ENCODE measurements at regions not wholly inside any gene's neighbourhood (a gene's known extent, or its start where the extent isn't known, plus 50 kb on each side); places are given as distances from the start of the nearest gene placed in this dataset.

DNA sequence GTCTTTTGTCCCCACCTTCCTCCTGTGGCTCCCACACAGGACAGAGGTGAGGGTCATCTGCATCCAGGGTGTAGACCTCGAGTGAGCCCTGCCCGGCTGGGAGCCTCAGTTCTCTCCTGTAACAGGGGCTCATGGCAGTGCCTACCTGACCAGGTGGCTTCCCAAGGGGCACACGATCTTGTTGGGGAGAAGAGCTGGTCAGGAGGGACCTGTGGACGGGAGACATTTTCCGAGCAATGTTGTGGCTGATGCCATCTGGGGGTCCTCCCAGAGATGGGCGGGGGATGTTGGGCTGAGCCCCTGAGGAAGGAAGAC is 51.9 kb downstream of the CEBPB start:
- H3K4me3 ChIP-seq (ENCODE audit: low read depth, low read length): no peak overlapping the region
- DNase-seq (ENCODE audit: low read depth, low spot score): no peak
- CTCF ChIA-PET: no interaction called here
- TF ChIP-seq, protein P1, sequence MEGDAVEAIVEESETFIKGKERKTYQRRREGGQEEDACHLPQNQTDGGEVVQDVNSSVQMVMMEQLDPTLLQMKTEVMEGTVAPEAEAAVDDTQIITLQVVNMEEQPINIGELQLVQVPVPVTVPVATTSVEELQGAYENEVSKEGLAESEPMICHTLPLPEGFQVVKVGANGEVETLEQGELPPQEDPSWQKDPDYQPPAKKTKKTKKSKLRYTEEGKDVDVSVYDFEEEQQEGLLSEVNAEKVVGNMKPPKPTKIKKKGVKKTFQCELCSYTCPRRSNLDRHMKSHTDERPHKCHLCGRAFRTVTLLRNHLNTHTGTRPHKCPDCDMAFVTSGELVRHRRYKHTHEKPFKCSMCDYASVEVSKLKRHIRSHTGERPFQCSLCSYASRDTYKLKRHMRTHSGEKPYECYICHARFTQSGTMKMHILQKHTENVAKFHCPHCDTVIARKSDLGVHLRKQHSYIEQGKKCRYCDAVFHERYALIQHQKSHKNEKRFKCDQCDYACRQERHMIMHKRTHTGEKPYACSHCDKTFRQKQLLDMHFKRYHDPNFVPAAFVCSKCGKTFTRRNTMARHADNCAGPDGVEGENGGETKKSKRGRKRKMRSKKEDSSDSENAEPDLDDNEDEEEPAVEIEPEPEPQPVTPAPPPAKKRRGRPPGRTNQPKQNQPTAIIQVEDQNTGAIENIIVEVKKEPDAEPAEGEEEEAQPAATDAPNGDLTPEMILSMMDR (IDR thresholded peaks at IDR 0.05; ENCODE audit: insufficient read depth, low read length, missing control alignments): no peak
- POLR2A ChIA-PET: no interaction called here

DNA sequence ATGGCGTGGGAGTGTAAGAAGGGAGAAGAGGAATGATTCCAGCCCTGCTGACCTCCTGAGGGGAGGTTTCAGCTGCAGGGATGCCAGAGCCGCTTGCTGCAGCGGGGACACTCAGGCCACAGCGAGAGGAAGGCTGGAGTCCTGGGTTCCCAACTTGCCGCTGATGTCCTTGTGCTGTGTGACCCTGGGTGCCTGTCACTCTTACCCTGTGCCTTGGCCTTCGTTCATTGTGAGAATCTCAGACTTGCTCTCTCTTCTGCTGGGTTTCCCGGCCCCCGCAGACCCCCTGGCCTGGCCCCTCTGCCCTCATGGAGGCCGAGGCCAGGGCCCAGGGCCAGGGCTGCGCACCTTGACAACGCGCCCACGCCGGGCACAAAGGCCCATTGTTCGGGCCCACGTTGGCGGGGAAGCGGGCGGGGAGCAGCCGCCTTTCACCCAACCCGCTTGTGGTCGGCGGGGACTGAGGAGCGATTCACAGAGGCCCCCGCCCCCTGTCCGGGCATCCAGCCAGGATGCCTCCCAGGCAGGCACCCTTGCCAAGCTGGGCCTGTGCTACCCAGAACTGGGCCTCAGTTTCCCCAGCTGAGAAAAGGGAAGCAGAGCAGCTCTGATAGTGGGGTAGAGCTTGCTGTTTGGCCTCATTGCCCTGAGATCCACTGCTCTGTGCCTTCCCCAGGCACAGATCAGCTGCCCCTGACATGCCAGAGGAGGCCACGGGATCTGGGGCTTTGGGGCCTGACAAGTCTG is 52.4 kb downstream of the CEBPB start:
- TF ChIP-seq, protein P1 (IDR thresholded peaks at IDR 0.05; ENCODE audit: insufficient read depth, low read length, missing control alignments): no peak
- H3K4me3 ChIP-seq (ENCODE audit: low read depth, low read length): no peak overlapping the region
- CTCF ChIA-PET: no interaction called here
- POLR2A ChIA-PET: no interaction called here
- DNase-seq (ENCODE audit: low read depth, low spot score): no peak

DNA sequence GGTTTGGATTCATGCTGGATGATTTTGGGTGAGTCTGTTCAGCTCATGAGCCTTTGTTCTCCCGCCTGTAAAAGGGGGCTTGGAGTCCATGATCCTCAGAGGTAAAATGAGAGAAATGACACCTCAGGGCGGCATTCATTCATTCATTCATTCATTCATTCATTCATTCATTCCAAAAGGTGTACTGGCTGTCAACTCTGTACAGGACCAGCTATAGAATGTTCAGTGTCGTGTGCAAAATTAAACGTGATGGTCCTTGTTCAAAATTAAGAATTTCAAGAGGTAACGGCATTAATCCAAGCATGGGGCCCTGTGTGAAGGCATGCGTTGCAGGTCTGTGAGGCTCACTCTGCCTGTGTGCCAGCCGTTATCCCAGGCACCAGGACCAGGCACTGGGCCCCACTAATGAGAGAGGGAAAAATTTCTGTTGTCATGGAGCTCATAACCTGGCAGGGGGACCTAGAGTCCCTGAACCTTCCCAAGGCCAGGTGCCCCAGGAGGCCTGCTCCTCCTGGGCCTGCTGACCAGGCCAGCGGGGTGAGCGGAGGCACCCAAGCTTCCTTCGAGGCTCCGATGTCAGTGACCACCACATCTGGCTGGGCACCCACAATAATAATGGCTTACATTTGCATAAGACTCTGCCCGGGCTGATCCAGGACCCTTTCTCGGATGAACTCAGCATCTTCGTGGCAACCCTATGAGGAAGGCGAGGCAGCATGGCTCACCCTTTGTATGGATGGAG is 53.2 kb downstream of the CEBPB start:
- no peak overlapping the region for H3K4me3 ChIP-seq (ENCODE audit: low read depth, low read length)
- CTCF ChIA-PET: no interaction called here
- POLR2A ChIA-PET: no interaction called here

DNA sequence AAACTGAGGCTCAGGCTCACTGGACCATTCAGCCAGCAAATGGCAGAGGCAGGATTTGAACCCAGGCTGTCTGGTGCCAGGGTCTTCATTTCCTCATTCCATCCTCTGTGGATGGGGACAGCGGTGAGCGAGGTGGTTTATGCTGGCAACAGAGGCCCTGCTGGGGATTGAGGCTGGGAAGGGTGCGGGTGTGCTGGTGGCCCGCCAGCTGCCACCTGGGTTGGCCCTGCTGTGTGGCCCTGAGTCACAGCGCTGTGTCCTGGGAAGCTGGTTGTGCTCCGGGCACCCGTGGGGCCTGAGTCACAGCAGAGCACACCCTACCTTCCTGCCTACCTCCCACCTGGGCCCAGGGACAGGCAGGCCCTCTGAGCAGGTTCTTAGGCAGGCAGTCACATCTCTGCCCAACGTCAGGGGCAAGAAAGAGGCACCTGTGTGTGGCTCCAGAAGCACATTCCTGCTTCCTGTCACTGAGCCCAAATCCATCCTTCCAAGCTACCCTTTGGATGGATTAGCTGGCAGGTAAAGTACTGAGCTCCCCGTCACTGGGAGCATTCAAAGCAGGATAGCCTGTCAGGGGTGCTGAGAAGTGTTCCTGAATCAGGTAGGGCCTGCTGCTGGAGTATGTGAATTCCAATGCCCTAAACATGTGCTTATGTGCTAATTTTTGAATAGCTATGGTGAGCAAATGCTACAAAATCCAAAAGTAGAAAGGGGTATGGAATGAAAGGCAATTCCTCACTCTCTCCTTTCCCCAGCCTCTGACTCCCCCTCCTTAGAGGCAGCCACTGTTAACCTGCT is 53.9 kb downstream of the CEBPB start:
- CTCF ChIA-PET: no interaction called here
- no peak overlapping the region for H3K4me3 ChIP-seq (ENCODE audit: low read depth, low read length)
- no peak for DNase-seq (ENCODE audit: low read depth, low spot score)
- TF ChIP-seq, protein P1 (IDR thresholded peaks at IDR 0.05; ENCODE audit: insufficient read depth, low read length, missing control alignments): no peak
- POLR2A ChIA-PET: no interaction called here

More for the DNA sequence above, 53.2 kb downstream of the CEBPB start:
- no peak for DNase-seq (ENCODE audit: low read depth, low spot score)
- TF ChIP-seq, protein P1 (IDR thresholded peaks at IDR 0.05; ENCODE audit: insufficient read depth, low read length, missing control alignments): no peak

DNA sequence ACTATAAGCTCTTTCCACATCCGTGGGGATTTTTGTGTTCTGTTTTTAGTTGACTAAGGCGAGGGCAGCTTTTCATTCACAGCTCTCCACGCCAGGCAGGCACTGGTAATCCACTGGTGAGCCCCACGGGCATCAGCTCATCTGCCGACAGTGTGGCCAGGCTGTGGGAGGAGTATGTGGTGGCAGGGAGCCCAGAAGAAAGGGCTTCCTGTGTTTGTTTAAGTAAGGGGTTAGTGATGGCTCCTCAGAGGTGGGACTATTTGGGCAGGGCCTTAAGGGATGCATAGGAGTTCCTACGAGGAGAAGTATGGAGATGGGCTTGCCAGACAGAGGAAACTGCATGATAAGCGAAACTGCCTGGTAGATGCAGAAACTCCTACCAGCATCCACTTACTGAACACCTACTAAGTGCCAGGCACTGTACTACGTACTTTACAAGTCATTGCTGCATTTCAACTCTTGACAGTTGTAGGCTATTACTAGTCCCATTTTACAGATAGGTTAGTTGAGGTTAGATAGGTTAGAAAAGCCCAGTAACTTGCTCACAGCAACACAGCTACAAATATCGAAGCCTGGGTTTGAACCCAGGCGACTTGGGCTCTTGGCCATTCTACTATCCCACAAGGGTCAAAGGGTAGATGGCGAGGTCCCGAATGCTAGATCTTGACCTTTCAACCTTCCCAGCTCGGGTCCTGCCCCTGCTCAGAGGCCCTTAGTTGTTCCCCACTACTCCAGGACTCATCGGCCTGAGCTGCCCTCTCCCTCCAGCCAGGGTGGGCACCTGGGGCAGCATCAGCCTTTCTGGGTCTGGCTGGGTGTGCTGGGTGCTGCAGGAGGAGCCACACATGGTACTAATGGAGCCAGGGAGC is 55.1 kb downstream of the CEBPB start:
- H3K4me3 ChIP-seq (ENCODE audit: low read depth, low read length): no peak overlapping the region
- TF ChIP-seq, protein P1 (IDR thresholded peaks at IDR 0.05; ENCODE audit: insufficient read depth, low read length, missing control alignments): no peak
- CTCF ChIA-PET: no interaction called here
- POLR2A ChIA-PET: no interaction called here
- DNase-seq (ENCODE audit: low read depth, low spot score): no peak

Measured in AG04449 (cell line).